MM.1S (cell line): ENCODE measurements at regions not wholly inside any gene's neighbourhood (a gene's known extent, or its start where the extent isn't known, plus 50 kb on each side); places are given as distances from the start of the nearest gene placed in this dataset.

Source experiments
- CTCF ChIP-seq: fragments of 300-600 bp; sonication (generic); IDR thresholded peaks from 2 replicates; pipeline ENCODE4 v1.5.1; 2016; ENCODE audit warnings: antibody characterized with exemption, low read length, mixed read lengths
- EZH2 ChIP-seq: fragments of 300-600 bp; sonication (generic); optimal IDR thresholded peaks from 2 replicates; pipeline ENCODE3; 2017; ENCODE audit warnings: low read depth, mild to moderate bottlenecking, antibody characterized with exemption, low read length, mixed read lengths
- EZH2phosphoT487 ChIP-seq: fragments of 300-600 bp; sonication (generic); IDR thresholded peaks from 2 replicates; pipeline ENCODE4 v1.6.1; 2018; ENCODE audit warnings: antibody characterized with exemption, low read length

- TF ChIP-seq CTCF (no peak), EZH2 (no peak), EZH2phosphoT487 (no peak)
These were observed 267.8 kb downstream of the C1orf94 start for GRCh38 chr1:34444516-34444915.
